Tibial nerve (tissue), 4 donors: ENCODE measurements at regions not wholly inside any gene's neighbourhood (a gene's known extent, or its start where the extent isn't known, plus 50 kb on each side); places are given as distances from the start of the nearest gene placed in this dataset.

Experiments used
- DNase-seq, 2 donors: peaks; one replicate each; pipeline ENCODE4 v3.0.0-alpha.2; 2019; ENCODE audit warnings: low spot score in 2 of 2
- H3K27ac ChIP-seq, 4 donors: fragments of 200-600 bp; sonication (generic) in 3 of 4; one replicate each; pipeline ENCODE4 v1.5.1; 2017 to 2019; ENCODE audit warnings: mild to moderate bottlenecking in 1 of 4
- H3K27me3 ChIP-seq, 2 donors: fragments of 200-600 bp; sonication (generic) in 1 of 2; one replicate each; pipeline versions ENCODE4 v1.5.1 to v1.6.0; 2017 to 2019
- H3K36me3 ChIP-seq, 3 donors: fragments of 200-600 bp; sonication (generic); one replicate each; pipeline ENCODE4 v1.5.1; 2018 to 2019
- H3K4me1 ChIP-seq, 4 donors: fragments of 200-600 bp; sonication (generic) in 3 of 4; one replicate each; pipeline ENCODE4 v1.5.1; 2017 to 2019
- H3K4me3 ChIP-seq, 4 donors: fragments of 200-600 bp; sonication (generic) in 3 of 4; one replicate each; pipeline ENCODE4 v1.5.1; 2017 to 2019; ENCODE audit warnings: mild to moderate bottlenecking in 1 of 4, moderate library complexity in 1 of 4
- H3K9me3 ChIP-seq, 4 donors: fragments of 200-600 bp; sonication (generic) in 3 of 4; one replicate each; pipeline ENCODE4 v1.5.1; 2017 to 2019
- EP300 ChIP-seq, 2 donors: sonication (generic); formaldehyde crosslinking; IDR thresholded peaks; one replicate each; pipeline ENCODE4 v1.6.1; 2017; ENCODE audit warnings: antibody characterized with exemption in 2 of 2, mild to moderate bottlenecking in 1 of 2
- POLR2A ChIP-seq, 2 donors: fragments of 450-650 bp; IDR thresholded peaks; one replicate each; pipeline ENCODE4 v1.6.1; 2017; ENCODE audit warnings: antibody characterized with exemption in 2 of 2, mild to moderate bottlenecking in 2 of 2, moderate library complexity in 2 of 2
- WGBS, 2 donors: methylation state at CpG; one replicate each; pipeline ENCODE4 v1.1.5; 2018; 5-methylcytosine and 5-hydroxymethylcytosine counted together
- TF ChIP-seq, protein P1 (sequence below), 5 experiments: fragments of 200-600 bp in 3 of 5; fragments of 450-650 bp in 2 of 5; sonication (generic) in 3 of 5; IDR thresholded peaks; one replicate each; pipeline ENCODE4 v1.5.1; 2016 to 2019; ENCODE audit warnings: antibody characterized with exemption in 5 of 5, mild to moderate bottlenecking in 3 of 5, moderate library complexity in 2 of 5

DNA sequence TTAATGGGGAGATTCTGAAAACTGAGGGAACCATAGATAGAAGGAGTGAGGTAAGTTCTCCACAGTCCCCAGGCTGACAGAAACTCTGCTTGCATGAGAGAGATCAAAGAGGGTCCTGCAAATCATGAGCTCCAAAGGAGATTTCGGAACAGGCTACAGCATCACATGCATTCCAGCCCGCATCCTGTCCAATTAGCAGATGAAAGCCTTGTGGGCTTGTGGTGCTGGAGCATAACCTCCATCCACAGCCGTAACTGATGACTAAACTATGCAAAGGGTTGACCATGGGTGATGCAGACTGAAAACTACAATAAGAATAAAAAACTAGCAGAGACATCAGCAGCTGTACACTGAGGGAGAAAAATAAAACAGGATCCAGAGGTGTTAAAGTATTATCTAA lies 654.5 kb downstream of the TLL1 start:
- Histone ChIP-seq H3K27me3 (no peaks in the 10 kb centered on the region), H3K9me3 (no peaks in the 10 kb centered on the region), H3K27ac (no peak overlapping the region), H3K4me1 (no peaks in the 10 kb centered on the region), H3K36me3 (no peaks in the 10 kb centered on the region), H3K4me3 (no peak overlapping the region)
- WGBS, 2 donors, result 46 to 55% methylated on average over 3 of the region's 3 CpGs
- DNase-seq, result no peak
- TF ChIP-seq POLR2A (IDR thresholded peaks at IDR 0.05), result no peak
- TF ChIP-seq EP300 (IDR thresholded peaks at IDR 0.05), result no peak
- TF ChIP-seq, protein P1, sequence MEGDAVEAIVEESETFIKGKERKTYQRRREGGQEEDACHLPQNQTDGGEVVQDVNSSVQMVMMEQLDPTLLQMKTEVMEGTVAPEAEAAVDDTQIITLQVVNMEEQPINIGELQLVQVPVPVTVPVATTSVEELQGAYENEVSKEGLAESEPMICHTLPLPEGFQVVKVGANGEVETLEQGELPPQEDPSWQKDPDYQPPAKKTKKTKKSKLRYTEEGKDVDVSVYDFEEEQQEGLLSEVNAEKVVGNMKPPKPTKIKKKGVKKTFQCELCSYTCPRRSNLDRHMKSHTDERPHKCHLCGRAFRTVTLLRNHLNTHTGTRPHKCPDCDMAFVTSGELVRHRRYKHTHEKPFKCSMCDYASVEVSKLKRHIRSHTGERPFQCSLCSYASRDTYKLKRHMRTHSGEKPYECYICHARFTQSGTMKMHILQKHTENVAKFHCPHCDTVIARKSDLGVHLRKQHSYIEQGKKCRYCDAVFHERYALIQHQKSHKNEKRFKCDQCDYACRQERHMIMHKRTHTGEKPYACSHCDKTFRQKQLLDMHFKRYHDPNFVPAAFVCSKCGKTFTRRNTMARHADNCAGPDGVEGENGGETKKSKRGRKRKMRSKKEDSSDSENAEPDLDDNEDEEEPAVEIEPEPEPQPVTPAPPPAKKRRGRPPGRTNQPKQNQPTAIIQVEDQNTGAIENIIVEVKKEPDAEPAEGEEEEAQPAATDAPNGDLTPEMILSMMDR (IDR thresholded peaks at IDR 0.05), result no peak

DNA sequence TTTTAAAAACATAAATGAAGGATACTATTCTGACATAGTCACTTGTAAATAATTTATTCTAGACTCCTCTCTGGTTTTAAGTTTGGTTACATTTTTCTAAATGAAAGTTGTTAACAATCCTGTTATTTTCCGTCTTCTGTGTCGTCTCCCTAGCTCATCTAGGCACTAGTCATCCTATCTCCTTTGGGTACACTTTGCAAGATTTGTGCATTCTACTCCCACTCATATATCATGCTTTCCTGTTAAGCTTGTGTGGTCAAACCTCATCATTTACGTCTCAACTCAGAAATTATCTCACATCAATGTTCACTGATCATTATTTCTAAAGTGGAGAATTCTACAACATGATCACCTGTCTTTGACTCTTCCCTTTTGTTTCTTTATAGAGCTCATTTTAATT lies 658.7 kb downstream of the TLL1 start:
- no peaks in the 10 kb centered on the region for H3K36me3 ChIP-seq
- 54 to 72% methylated on average over 3 of the region's 3 CpGs for WGBS, 2 donors
- TF ChIP-seq EP300 (IDR thresholded peaks at IDR 0.05) (no peak), POLR2A (IDR thresholded peaks at IDR 0.05) (no peak)
- TF ChIP-seq, protein P1 (IDR thresholded peaks at IDR 0.05), result no peak

DNA sequence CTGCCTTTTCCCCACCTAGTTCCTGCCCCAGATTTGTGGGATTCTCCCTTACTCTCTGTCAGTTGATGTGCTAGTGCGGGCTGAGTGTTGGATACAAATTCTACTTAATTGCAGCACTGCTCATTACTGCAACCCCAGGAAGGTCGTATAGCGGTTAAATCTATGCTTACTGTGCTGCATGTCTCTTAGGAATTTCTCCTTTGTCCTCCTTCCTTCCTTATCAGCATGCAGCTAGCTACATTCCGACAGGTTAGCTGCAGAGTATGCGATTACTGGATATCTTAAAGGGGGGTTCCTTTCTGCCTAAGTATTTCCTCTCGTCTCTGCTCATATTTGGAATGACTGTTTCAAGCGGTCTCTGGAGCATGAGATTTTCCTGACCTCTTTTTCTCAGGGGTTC lies 662.8 kb downstream of the TLL1 start:
- no peak overlapping the region for H3K27ac ChIP-seq
- H3K9me3 ChIP-seq, result no peaks in the 10 kb centered on the region
- 85 to 86% methylated on average over 7 of the region's 7 CpGs for WGBS, 2 donors
- H3K27me3 ChIP-seq, result no peaks in the 10 kb centered on the region
- H3K4me1 ChIP-seq, result no peaks in the 10 kb centered on the region
- no peak for DNase-seq
- H3K36me3 ChIP-seq, result no peaks in the 10 kb centered on the region
- H3K4me3 ChIP-seq, result no peak overlapping the region
- no peak for TF ChIP-seq EP300 (IDR thresholded peaks at IDR 0.05)
- TF ChIP-seq, protein P1 (IDR thresholded peaks at IDR 0.05), result no peak
- no peak for TF ChIP-seq POLR2A (IDR thresholded peaks at IDR 0.05)

More for the DNA sequence above, 658.7 kb downstream of the TLL1 start:
- H3K4me1 ChIP-seq, result no peaks in the 10 kb centered on the region
- H3K27me3 ChIP-seq, result no peaks in the 10 kb centered on the region
- DNase-seq, result no peak
- H3K4me3 ChIP-seq, result no peak overlapping the region
- H3K27ac ChIP-seq, result no peak overlapping the region
- no peaks in the 10 kb centered on the region for H3K9me3 ChIP-seq

DNA sequence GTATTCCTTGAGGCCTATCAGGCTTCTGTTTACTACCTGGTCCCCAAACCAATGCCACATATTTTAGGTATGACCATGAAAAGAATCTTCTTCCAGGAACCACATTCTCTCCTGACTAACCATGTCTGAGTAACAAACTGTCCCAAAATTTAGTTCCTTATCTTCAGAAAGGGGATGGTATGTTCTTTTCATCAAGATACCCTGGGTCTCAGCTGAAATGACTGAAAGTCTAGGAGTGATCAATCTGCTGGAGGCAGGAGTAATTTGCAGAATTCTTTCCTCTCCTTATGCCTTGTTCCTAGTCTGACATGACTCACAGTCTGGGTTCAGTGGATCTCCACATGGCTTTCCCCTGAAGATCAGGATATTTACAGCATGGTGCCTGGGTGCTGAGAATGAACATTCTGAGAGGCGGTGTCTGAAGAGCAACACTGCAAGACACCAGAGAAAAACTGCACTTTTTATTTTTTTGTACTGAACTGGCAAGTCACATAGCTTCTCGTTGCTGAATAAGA lies 665.5 kb downstream of the TLL1 start:
- Histone ChIP-seq H3K4me3 (no peak overlapping the region), H3K36me3 (no peaks in the 10 kb centered on the region), H3K4me1 (no peaks in the 10 kb centered on the region), H3K27ac (no peak overlapping the region), H3K27me3 (no peaks in the 10 kb centered on the region), H3K9me3 (no peaks in the 10 kb centered on the region)
- WGBS, 2 donors, result 81 to 83% methylated on average over 2 of the region's 2 CpGs
- DNase-seq, result no peak
- TF ChIP-seq EP300 (IDR thresholded peaks at IDR 0.05) (no peak), POLR2A (IDR thresholded peaks at IDR 0.05) (no peak)
- TF ChIP-seq, protein P1 (IDR thresholded peaks at IDR 0.05), result no peak

DNA sequence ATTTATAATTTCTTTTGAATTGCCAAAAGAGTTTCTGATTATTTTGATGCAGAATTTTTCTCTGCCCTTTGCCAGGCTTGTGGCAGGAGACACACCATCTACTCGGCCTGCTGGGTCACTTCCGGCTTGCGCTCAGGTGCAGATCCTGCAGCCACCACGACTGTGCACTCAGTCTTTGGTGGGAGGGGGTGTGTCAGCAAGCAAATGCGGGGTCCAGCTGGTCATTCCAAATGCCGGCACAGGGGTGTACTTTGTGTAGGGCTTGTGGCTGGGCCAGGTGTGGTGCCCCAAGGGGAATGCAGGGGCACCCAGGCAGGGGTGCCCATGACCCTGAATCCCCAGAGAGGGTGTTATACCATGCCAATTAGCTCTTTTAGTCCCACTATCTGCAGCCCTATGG lies 673.0 kb downstream of the TLL1 start:
- Histone ChIP-seq H3K9me3 (no peaks in the 10 kb centered on the region), H3K36me3 (no peaks in the 10 kb centered on the region), H3K27me3 (no peaks in the 10 kb centered on the region), H3K4me1 (no peaks in the 10 kb centered on the region), H3K4me3 (no peak overlapping the region), H3K27ac (no peak overlapping the region)
- no peak for TF ChIP-seq EP300 (IDR thresholded peaks at IDR 0.05)
- TF ChIP-seq, protein P1 (IDR thresholded peaks at IDR 0.05), result no peak
- no peak for TF ChIP-seq POLR2A (IDR thresholded peaks at IDR 0.05)
- WGBS, 2 donors, result 86 to 92% methylated on average over 6 of the region's 6 CpGs
- no peak for DNase-seq
